ENCODE measurements at regions not wholly inside any gene's neighbourhood (a gene's known extent, or its start where the extent isn't known, plus 50 kb on each side); places are given as distances from the start of the nearest gene placed in this dataset.

DNA sequence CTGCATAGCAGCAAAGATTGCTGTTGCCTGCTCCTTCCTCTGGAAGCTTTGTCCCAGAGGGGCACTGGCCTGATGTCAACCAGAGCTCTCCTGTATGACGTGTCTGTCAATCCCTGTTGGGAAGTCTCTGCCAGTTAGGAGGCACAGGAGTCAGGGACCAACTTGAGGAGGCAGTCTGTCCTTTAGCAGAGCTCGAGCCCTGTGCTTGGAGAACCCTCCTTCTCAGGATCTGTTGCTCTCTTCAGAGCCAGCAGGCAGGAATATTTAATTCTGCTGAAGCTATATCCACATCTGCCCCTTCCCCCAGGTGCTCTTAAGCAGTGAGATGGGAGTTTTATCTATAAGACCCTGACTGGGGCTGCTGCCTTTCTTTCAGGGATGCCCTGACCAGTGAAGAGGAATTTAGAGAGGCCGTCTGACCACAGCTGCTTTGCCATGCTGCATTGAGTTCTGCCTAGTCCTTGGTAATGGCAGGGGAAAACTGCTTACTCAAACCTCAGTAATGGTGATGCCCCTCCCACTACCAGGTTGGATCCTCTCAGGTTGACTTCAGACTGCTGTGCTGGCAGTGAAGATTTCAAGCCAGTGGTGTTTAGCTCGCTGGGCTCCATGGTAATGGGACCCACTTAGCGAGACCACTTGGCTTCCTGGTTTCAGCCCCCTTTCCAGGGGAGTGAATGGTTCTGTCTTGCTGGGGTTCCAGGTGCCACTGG, 218.6 kb upstream of the SLC38A2 start:
- TF ChIP-seq, protein P1, sequence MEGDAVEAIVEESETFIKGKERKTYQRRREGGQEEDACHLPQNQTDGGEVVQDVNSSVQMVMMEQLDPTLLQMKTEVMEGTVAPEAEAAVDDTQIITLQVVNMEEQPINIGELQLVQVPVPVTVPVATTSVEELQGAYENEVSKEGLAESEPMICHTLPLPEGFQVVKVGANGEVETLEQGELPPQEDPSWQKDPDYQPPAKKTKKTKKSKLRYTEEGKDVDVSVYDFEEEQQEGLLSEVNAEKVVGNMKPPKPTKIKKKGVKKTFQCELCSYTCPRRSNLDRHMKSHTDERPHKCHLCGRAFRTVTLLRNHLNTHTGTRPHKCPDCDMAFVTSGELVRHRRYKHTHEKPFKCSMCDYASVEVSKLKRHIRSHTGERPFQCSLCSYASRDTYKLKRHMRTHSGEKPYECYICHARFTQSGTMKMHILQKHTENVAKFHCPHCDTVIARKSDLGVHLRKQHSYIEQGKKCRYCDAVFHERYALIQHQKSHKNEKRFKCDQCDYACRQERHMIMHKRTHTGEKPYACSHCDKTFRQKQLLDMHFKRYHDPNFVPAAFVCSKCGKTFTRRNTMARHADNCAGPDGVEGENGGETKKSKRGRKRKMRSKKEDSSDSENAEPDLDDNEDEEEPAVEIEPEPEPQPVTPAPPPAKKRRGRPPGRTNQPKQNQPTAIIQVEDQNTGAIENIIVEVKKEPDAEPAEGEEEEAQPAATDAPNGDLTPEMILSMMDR (IDR thresholded peaks at IDR 0.05), result no peak
- TF ChIP-seq ZFX (IDR thresholded peaks at IDR 0.05; ENCODE audit: borderline replicate concordance), result no peak
